PC-3 (cell line): ENCODE measurements at regions not wholly inside any gene's neighbourhood (a gene's known extent, or its start where the extent isn't known, plus 50 kb on each side); places are given as distances from the start of the nearest gene placed in this dataset.

Experiments
- ATAC-seq: fragments of 200-7000 bp; cut with Tn5 transposase; 2 replicates; pipeline ENCODE4 v1.9.1; 2020; ENCODE audit warnings: mild to moderate bottlenecking, moderate library complexity
- BruUV-seq: library from RNA; stranded (reverse); fragments of 400-500 nt; replicated peaks from 2 replicates; lab custom pipeline; 2021; lab: Mats Ljungman, UMichigan
- CTCF ChIA-PET: fragments of 300-600 bp; sonication (Branson Sonifier 250); formaldehyde crosslinking; loops from one replicate; lab custom pipeline; 2022; ENCODE audit warnings: antibody characterized with exemption; lab: Charles Lee
- POLR2A ChIA-PET: fragments of 300-600 bp; sonication (Branson Sonifier 250); formaldehyde crosslinking; loops from one replicate; lab custom pipeline; 2022; ENCODE audit warnings: antibody characterized with exemption; ENCODE audit not compliant: unreplicated experiment; lab: Charles Lee
- DNase-seq: peaks from one replicate; pipeline ENCODE4 v3.0.0-alpha.2; 2015
- H2AFZ ChIP-seq: fragments of 300-600 bp; sonication (generic); 2 replicates; pipeline ENCODE4 v1.6.0; 2016; ENCODE audit warnings: antibody characterized with exemption, low read length
- H3F3A ChIP-seq: fragments of 300-600 bp; sonication (generic); one replicate; pipeline ENCODE4 v1.6.0; 2017; ENCODE audit warnings: antibody characterized with exemption, low read length, control low read depth, mild to moderate bottlenecking; ENCODE audit not compliant: unreplicated experiment
- H3K27ac ChIP-seq: fragments of 300-600 bp; sonication (generic); 2 replicates; pipeline ENCODE4 v1.5.1; 2016; ENCODE audit warnings: mild to moderate bottlenecking, low read length
- H3K27me3 ChIP-seq: fragments of 300-600 bp; sonication (generic); 2 replicates; pipeline ENCODE4 v1.6.1; 2016; ENCODE audit warnings: low read length, mixed read lengths
- H3K36me3 ChIP-seq: fragments of 300-600 bp; sonication (generic); 2 replicates; pipeline ENCODE4 v1.6.1; 2016; ENCODE audit warnings: low read depth, mixed run types, low read length, mixed read lengths
- H3K4me1 ChIP-seq: fragments of 300-600 bp; sonication (generic); 2 replicates; pipeline ENCODE4 v1.5.1; 2016; ENCODE audit warnings: low read length; ENCODE audit not compliant: insufficient read depth
- H3K4me2 ChIP-seq: fragments of 300-600 bp; sonication (generic); 2 replicates; pipeline ENCODE4 v1.6.0; 2016; ENCODE audit warnings: low read length
- H3K4me3 ChIP-seq: fragments of 300-600 bp; sonication (generic); 2 replicates; pipeline ENCODE4 v1.5.1; 2016; ENCODE audit warnings: mild to moderate bottlenecking, low read length, mixed read lengths
- H3K79me2 ChIP-seq: fragments of 300-600 bp; sonication (generic); 2 replicates; pipeline ENCODE4 v1.6.1; 2017; ENCODE audit warnings: low read length, mixed read lengths
- H3K9ac ChIP-seq: fragments of 300-600 bp; sonication (generic); 2 replicates; pipeline ENCODE4 v1.6.0; 2016; ENCODE audit warnings: mild to moderate bottlenecking, low read length
- H3K9me2 ChIP-seq: fragments of 300-600 bp; sonication (generic); replicated peaks from 2 replicates; pipeline ENCODE4 v1.6.1; 2016; ENCODE audit warnings: mixed run types, low read length, mixed read lengths
- H3K9me3 ChIP-seq: fragments of 300-600 bp; sonication (generic); 2 replicates; pipeline ENCODE4 v1.6.1; 2016; ENCODE audit warnings: low read length, mixed read lengths
- H4K20me1 ChIP-seq: fragments of 300-600 bp; sonication (generic); 2 replicates; pipeline ENCODE4 v1.6.1; 2016; ENCODE audit warnings: low read length, mixed read lengths
- EZH2 ChIP-seq: fragments of 300-600 bp; sonication (generic); IDR thresholded peaks from one replicate; pipeline ENCODE4 v1.6.1; 2017; ENCODE audit warnings: antibody characterized with exemption, mild to moderate bottlenecking, low read length; ENCODE audit not compliant: unreplicated experiment
- EZH2phosphoT487 ChIP-seq: fragments of 300-600 bp; sonication (generic); IDR thresholded peaks from 2 replicates; pipeline ENCODE4 v1.6.1; 2018; ENCODE audit warnings: mild to moderate bottlenecking, antibody characterized with exemption, low read length, borderline replicate concordance
- intact Hi-C: fragments of 100-400 bp; cut with micrococcal nuclease; formaldehyde crosslinking; loops from 2 replicates; pipeline ENCODE4 v1.9.0; 2023
- TF ChIP-seq, protein P1 (sequence below): fragments of 300-600 bp; sonication (generic); conservative IDR thresholded peaks from 2 replicates; pipeline ENCODE4 v1.5.1; 2017; ENCODE audit warnings: antibody characterized with exemption, low read depth, mild to moderate bottlenecking, low read length

DNA sequence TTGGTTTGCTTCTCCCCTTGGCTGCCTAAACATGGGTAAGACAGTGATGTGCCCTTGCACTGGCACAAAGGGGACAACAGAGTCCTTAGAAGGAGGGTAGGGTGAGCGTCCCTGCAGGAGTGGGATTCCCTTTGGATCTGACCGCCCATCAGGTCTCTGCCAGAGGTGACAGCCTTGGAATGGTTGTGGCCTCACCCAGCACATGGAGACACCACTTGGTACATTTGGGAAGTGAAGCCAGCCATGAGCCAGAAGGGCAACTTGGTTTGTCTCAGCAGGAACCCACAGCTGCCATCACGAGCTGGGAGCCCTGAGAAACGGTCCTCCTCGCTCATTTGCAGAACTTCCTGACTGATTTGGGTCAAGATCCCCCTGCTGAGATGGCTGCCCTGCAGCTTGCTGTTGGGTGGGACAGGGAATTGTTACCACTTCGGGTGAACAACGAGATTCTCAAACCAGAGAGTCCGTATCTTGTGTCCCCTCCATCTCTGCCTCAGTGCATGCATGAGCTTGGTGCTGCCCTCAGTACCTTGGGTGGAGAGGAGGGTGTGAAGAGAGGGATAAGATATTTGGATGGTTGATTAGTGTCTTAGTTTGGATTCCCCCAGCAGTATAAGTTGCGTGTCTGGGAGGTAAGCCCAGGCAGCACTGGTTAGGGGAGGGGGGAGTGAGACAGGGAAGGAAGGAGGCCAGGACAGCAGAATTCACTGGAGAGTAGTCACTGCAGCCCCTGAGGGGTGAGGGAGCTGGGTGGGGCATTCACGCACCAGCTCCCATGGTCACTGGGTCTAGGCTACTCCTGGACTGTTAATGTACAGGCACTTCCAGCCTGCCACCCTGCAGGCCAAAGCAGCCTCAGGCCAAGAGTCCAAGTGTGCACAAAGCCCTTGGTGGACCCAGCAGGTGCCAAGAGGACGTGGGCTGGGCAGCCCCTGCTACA, 168.8 kb upstream of the TOPAZ1 start:
- Histone ChIP-seq H3K36me3 (no peaks in the 10 kb centered on the region), H3K4me2 (no peak overlapping the region), H3K4me3 (no peak overlapping the region), H3K9me3 (no peaks in the 10 kb centered on the region), H3K79me2 (no peaks in the 10 kb centered on the region), H3K9ac (no peak overlapping the region), H3K9me2 (no peaks in the 10 kb centered on the region), H2AFZ (no peak overlapping the region), H3K27me3 (no peaks in the 10 kb centered on the region), H3K4me1 (peaks cover 39% of the 10 kb centered on the region), H4K20me1 (no peaks in the 10 kb centered on the region), H3K27ac (no peak overlapping the region), H3F3A (peaks cover 6% of the 10 kb centered on the region)
- CTCF ChIA-PET: no interaction called here
- no TSS peak for BruUV-seq
- POLR2A ChIA-PET: no interaction called here
- no peak for DNase-seq
- intact Hi-C loops: no loop called here
- no peak for ATAC-seq
- TF ChIP-seq EZH2 (no peak), EZH2phosphoT487 (no peak)
- TF ChIP-seq, protein P1, sequence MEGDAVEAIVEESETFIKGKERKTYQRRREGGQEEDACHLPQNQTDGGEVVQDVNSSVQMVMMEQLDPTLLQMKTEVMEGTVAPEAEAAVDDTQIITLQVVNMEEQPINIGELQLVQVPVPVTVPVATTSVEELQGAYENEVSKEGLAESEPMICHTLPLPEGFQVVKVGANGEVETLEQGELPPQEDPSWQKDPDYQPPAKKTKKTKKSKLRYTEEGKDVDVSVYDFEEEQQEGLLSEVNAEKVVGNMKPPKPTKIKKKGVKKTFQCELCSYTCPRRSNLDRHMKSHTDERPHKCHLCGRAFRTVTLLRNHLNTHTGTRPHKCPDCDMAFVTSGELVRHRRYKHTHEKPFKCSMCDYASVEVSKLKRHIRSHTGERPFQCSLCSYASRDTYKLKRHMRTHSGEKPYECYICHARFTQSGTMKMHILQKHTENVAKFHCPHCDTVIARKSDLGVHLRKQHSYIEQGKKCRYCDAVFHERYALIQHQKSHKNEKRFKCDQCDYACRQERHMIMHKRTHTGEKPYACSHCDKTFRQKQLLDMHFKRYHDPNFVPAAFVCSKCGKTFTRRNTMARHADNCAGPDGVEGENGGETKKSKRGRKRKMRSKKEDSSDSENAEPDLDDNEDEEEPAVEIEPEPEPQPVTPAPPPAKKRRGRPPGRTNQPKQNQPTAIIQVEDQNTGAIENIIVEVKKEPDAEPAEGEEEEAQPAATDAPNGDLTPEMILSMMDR: no peak

DNA sequence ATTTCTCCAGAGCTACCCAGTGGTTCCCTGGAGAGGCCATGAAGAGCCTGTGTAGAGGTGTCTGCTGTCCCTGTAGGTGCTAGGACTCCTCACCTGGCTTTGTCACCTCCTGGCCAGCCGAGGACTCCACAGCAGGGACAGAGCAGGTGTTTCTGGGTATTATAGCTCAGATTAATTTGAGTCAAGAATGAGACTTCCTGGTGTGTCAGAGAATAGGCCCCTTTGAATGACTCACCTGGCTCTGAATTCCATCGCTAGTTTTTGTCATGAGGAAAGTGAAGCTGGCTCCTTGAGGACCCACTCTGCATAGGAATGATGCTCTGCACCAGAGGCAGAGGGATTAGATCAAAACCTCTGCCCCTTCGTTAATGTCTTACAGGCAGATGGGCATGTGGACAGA, 167.5 kb upstream of the TOPAZ1 start:
- DNase-seq (peak; percentile 74), ATAC-seq (peak; percentile 64)
- Histone ChIP-seq H3K4me1 (peaks cover 30% of the 10 kb centered on the region), H3K9ac (no peak overlapping the region), H3K9me3 (no peaks in the 10 kb centered on the region), H3K4me2 (no peak overlapping the region), H3K27ac (no peak overlapping the region), H3K9me2 (no peaks in the 10 kb centered on the region), H3K36me3 (no peaks in the 10 kb centered on the region), H3K4me3 (no peak overlapping the region), H3K79me2 (no peaks in the 10 kb centered on the region), H4K20me1 (no peaks in the 10 kb centered on the region), H2AFZ (no peak overlapping the region), H3F3A (peaks cover 6% of the 10 kb centered on the region), H3K27me3 (no peaks in the 10 kb centered on the region)
- ChIA-PET CTCF (interaction anchor here (0.6 to 0.7 kb wide), 2 partner anchors 9 to 155 kb away, joined by 3 read pairs; no protein-coding TSS in a partner anchor), POLR2A (no interaction called here)
- no TSS peak for BruUV-seq
- intact Hi-C loops: loop anchor here (2.0 kb wide), 1 partner anchor 31 kb away; no protein-coding TSS in a partner anchor
- TF ChIP-seq, protein P1: no peak
- TF ChIP-seq EZH2: no peak
- TF ChIP-seq EZH2phosphoT487: no peak
